T-helper 17 cell (primary cell): ENCODE measurements at regions not wholly inside any gene's neighbourhood (a gene's known extent, or its start where the extent isn't known, plus 50 kb on each side); places are given as distances from the start of the nearest gene placed in this dataset.
"Not testable (repeated sequence)": the region's sequence is repeated elsewhere in the genome, so short reads cannot be mapped to it uniquely, and the experiment has no call there.

Source experiments
- ATAC-seq: fragments of 150-1000 bp; cut with Tn5 transposase; 2 replicates; pipeline ENCODE4 v1.10.0; 2021; ENCODE audit warnings: mild to moderate bottlenecking, moderate library complexity
- DNase-seq, 3 donors: peaks; one replicate each; pipeline versions ENCODE4 v3.0.0 to v3.0.0-alpha.2; 2020 to 2021
- H3K9me3 ChIP-seq: one replicate; pipeline ENCODE4 v1.7.0; 2013; ENCODE audit warnings: low read length, mild to moderate bottlenecking; ENCODE audit not compliant: control insufficient read depth, poor library complexity, severe bottlenecking
- H3K27ac Mint-ChIP-seq: one replicate; pipeline ENCODE4 v1.8.0; 2022; ENCODE audit warnings: mild to moderate bottlenecking, moderate library complexity, mixed read lengths
- H3K27me3 Mint-ChIP-seq: one replicate; pipeline ENCODE4 v1.8.0; 2022; ENCODE audit warnings: mixed read lengths
- H3K36me3 Mint-ChIP-seq: one replicate; pipeline ENCODE4 v1.8.0; 2022; ENCODE audit warnings: low read depth, mixed read lengths
- H3K4me1 Mint-ChIP-seq: one replicate; pipeline ENCODE4 v1.8.0; 2022; ENCODE audit warnings: mild to moderate bottlenecking, mixed read lengths
- H3K4me3 Mint-ChIP-seq: one replicate; pipeline ENCODE4 v1.8.0; 2022; ENCODE audit warnings: mild to moderate bottlenecking, moderate library complexity, mixed read lengths

GRCh38 chr17:83203472-83204221, 124.2 kb downstream of the METRNL start:
- no peaks in the 10 kb centered on the region for H3K36me3 Mint-ChIP-seq
- ATAC-seq (no peak), DNase-seq (peak; percentile 2 to 8 (median 3))
- no peaks in the 10 kb centered on the region for H3K27me3 Mint-ChIP-seq
- peak overlapping the region; percentile 70 for H3K27ac Mint-ChIP-seq
- no peak overlapping the region for H3K4me3 Mint-ChIP-seq
- no peaks in the 10 kb centered on the region for H3K9me3 ChIP-seq
- H3K4me1 Mint-ChIP-seq = peaks cover 27% of the 10 kb centered on the region

DNA sequence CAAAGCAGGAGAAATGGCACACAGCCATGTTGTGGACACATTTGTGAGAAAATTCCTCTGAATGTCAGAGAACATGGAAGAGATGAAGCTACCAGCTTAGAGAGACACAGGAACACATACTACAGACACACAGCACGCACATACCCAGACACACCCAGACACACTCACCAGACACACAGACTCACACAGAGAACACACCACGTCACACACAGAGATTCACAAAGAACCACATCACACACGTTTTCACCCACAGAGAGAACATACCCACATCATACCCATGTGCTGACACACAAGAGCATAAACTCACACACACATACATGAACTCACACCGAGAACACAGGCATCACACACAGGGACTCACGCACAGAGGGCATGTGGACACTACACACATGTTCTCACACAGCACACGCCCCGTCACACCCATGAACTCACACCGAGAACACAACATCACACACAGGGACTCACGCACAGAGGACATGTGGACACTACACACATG, 124.9 kb downstream of the METRNL start:
- Mint-ChIP-seq H3K36me3 (no peaks in the 10 kb centered on the region), H3K27me3 (no peaks in the 10 kb centered on the region), H3K4me3 (no peak overlapping the region), H3K4me1 (peaks cover 22% of the 10 kb centered on the region), H3K27ac (peak overlapping the region; percentile 70)
- ATAC-seq = no peak
- no peaks in the 10 kb centered on the region for H3K9me3 ChIP-seq
- DNase-seq = peak in 1 of 3 donors; percentile 1

- not testable (repeated sequence) for H3K4me3 Mint-ChIP-seq, H3K36me3 Mint-ChIP-seq, DNase-seq, ATAC-seq, H3K9me3 ChIP-seq, H3K27me3 Mint-ChIP-seq, H3K27ac Mint-ChIP-seq
- peaks cover 16% of the 10 kb centered on the region for H3K4me1 Mint-ChIP-seq
Measured at GRCh38 chr17:83204736-83205386, 125.5 kb downstream of the METRNL start.

DNA sequence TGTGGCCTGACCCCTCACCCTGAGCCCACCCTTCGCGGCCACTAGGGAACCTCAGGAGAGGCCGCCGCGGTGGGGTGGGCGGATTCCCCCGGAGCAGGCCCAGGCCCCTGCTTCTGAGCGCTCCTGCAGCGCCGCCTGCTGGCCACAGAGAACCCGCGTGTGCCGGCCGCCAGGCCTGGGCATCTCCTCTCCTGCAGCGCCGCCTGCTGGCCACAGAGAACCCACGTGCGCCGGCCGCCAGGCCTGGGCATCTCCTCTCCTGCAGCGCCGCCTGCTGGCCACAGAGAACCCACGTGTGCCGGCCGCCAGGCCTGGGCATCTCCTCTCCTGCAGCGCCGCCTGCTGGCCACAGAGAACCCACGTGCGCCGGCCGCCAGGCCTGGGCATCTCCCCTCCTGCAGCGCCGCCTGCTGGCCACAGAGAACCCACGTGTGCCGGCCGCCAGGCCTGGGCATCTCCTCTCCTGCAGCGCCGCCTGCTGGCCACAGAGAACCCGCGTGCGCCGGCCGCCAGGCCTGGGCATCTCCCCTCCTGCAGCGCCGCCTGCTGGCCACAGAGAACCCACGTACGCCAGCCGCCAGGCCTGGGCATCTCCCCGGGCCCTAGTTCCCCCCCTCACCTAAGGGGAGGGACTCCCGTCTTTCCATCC, 126.1 kb downstream of the METRNL start:
- H3K9me3 ChIP-seq, ATAC-seq, H3K27me3 Mint-ChIP-seq, H3K4me1 Mint-ChIP-seq, H3K36me3 Mint-ChIP-seq: not testable (repeated sequence)
- Mint-ChIP-seq H3K27ac (peak overlapping the region; percentile 60), H3K4me3 (peak overlapping the region; percentile 31)
- peak; percentile 51 to 60 (median 54) for DNase-seq

GRCh38 chr17:83206036-83206394, 126.6 kb downstream of the METRNL start:
- not testable (repeated sequence) for H3K27me3 Mint-ChIP-seq, ATAC-seq, H3K36me3 Mint-ChIP-seq, DNase-seq, H3K4me1 Mint-ChIP-seq, H3K9me3 ChIP-seq
- Mint-ChIP-seq H3K27ac (peak overlapping the region; percentile 60), H3K4me3 (peak overlapping the region; percentile 31)

- peak in 1 of 3 donors; percentile 2 for DNase-seq
- H3K27me3 Mint-ChIP-seq, H3K36me3 Mint-ChIP-seq, H3K4me3 Mint-ChIP-seq, H3K27ac Mint-ChIP-seq, H3K9me3 ChIP-seq, ATAC-seq, H3K4me1 Mint-ChIP-seq: not testable (repeated sequence)
Measured at GRCh38 chr17:83206819-83207588, 127.6 kb downstream of the METRNL start.

DNA sequence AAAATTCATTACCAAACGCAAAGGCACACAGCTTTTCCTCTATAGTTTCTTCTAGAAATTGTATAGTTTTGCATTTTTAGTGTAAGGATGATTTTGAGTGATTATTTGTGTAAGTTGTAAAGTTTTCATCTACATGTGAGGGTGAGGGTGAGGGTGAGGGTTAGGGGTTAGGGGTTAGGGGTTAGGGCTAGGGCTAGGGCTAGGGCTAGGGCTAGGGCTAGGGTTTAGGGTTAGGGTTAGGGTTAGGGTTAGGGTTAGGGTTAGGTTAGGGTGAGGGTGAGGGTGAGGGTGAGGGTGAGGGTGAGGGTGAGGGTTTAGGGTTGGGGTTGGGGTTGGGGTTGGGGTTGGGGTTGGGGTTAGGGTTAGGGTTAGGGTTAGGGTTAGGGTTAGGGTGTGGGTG, 167.6 kb downstream of the METRNL start:
- ATAC-seq, H3K9me3 ChIP-seq, H3K36me3 Mint-ChIP-seq, H3K27ac Mint-ChIP-seq, H3K27me3 Mint-ChIP-seq, H3K4me3 Mint-ChIP-seq, H3K4me1 Mint-ChIP-seq: not testable (repeated sequence)
- peak in 2 of 3 donors; percentile 6 to 9 for DNase-seq
